Breast epithelium (tissue), 3 donors: ENCODE measurements at regions not wholly inside any gene's neighbourhood (a gene's known extent, or its start where the extent isn't known, plus 50 kb on each side); places are given as distances from the start of the nearest gene placed in this dataset.

Experiments used
- POLR2AphosphoS5 ChIP-seq, 3 donors: sonication (generic); formaldehyde crosslinking; IDR thresholded peaks; one replicate each; pipeline ENCODE4 v1.6.1; 2017; ENCODE audit warnings: antibody characterized with exemption in 3 of 3
- TF ChIP-seq, protein P1 (sequence below), 3 donors: fragments of 450-650 bp; IDR thresholded peaks; one replicate each; pipeline ENCODE4 v1.5.1; 2016 to 2017; ENCODE audit warnings: antibody characterized with exemption in 3 of 3, mild to moderate bottlenecking in 3 of 3, moderate library complexity in 3 of 3

GRCh38 chr14:94882401-94882800 lies 112.5 kb upstream of the GSC start:
- TF ChIP-seq, protein P1, sequence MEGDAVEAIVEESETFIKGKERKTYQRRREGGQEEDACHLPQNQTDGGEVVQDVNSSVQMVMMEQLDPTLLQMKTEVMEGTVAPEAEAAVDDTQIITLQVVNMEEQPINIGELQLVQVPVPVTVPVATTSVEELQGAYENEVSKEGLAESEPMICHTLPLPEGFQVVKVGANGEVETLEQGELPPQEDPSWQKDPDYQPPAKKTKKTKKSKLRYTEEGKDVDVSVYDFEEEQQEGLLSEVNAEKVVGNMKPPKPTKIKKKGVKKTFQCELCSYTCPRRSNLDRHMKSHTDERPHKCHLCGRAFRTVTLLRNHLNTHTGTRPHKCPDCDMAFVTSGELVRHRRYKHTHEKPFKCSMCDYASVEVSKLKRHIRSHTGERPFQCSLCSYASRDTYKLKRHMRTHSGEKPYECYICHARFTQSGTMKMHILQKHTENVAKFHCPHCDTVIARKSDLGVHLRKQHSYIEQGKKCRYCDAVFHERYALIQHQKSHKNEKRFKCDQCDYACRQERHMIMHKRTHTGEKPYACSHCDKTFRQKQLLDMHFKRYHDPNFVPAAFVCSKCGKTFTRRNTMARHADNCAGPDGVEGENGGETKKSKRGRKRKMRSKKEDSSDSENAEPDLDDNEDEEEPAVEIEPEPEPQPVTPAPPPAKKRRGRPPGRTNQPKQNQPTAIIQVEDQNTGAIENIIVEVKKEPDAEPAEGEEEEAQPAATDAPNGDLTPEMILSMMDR (IDR thresholded peaks at IDR 0.05), result no peak
- no peak for TF ChIP-seq POLR2AphosphoS5 (IDR thresholded peaks at IDR 0.05)
